ENCODE measurements at regions not wholly inside any gene's neighbourhood (a gene's known extent, or its start where the extent isn't known, plus 50 kb on each side); places are given as distances from the start of the nearest gene placed in this dataset.
"Not testable (repeated sequence)": the region's sequence is repeated elsewhere in the genome, so short reads cannot be mapped to it uniquely, and the experiment has no call there.

- Mint-ChIP-seq H3K9me3 (peaks cover 13 to 15% of the 10 kb centered on the region in 2 donors), H3K27me3 (no peaks in the 10 kb centered on the region), H3K4me3 (no peak overlapping the region), H3K4me1 (no peaks in the 10 kb centered on the region), H3K27ac (no peak overlapping the region), H3K36me3 (no peaks in the 10 kb centered on the region)
- ATAC-seq (replicated peaks) (no peak), DNase-seq (no peak)
Measured at GRCh38 chr13:64688893-64689677, 2541.1 kb downstream of the PCDH9 start.

- not testable (repeated sequence) for H3K36me3 Mint-ChIP-seq; H3K4me1 Mint-ChIP-seq; H3K27ac Mint-ChIP-seq; ATAC-seq (replicated peaks); DNase-seq; H3K9me3 Mint-ChIP-seq; H3K4me3 Mint-ChIP-seq; H3K27me3 Mint-ChIP-seq
Measured at GRCh38 chr13:64686536-64686935, 2543.6 kb downstream of the PCDH9 start.

DNA sequence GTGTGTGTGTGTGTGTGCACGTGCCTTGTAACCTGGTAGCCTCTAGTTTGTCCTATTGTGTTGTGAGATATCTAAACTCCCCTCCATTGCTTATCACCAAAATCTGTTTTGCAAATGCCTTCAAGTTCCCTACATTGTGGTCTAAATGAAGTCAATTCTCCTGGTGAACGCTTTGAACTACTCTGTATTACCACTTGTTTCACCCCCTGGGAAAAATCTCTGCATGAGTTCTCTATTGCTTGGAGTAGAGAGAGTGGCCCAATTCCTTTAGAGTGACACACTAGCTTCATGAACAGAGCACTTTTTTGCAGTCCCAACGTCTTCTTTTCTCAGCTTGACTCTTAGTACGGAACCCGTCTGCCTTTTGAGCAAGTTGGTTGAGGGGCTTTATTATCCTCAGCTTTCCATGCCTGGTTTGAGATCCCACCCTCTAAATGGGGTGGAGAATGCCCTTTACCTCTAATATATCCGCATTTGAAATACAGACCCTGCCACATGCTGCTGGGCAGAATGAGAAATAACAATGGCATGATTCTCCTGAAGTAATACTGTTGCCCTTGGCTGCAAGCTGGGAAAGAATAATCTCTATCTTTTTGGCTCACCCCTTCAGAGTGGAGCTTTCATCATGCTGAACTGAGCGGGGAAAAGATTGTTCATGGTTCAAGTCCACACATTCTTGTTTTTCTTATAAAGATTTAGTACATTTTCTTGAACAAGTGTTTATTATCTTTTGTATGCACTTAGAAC lies 2545.3 kb downstream of the PCDH9 start:
- Mint-ChIP-seq H3K27me3 (no peaks in the 10 kb centered on the region), H3K27ac (no peak overlapping the region)

DNA sequence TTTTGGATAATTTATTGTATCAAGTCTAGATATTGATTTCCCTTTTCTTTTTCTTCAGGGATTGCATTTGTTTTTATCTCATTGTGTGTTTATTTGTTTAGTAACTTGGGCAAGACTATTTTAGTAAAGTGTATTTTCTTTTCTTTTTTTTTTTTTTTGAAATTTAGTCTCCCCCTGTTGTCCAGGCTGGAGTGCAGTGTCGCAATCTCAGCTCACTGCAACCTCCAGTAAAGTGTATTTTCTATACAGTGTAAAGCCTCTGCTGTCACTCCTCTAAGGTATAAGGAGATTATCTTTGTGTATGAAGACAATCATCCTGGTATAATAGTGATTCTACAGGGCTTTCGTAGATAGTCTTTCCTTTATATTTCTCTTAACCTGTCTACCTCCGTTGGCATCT lies 2546.0 kb downstream of the PCDH9 start:
- no peak for DNase-seq
- no peak for ATAC-seq (replicated peaks)
- H3K36me3 Mint-ChIP-seq = no peaks in the 10 kb centered on the region
- no peak overlapping the region for H3K4me3 Mint-ChIP-seq
- H3K27ac Mint-ChIP-seq = no peak overlapping the region
- H3K9me3 Mint-ChIP-seq = peaks cover 7 to 10% of the 10 kb centered on the region in 2 donors
- H3K4me1 Mint-ChIP-seq = no peaks in the 10 kb centered on the region
- no peaks in the 10 kb centered on the region for H3K27me3 Mint-ChIP-seq

More for the DNA sequence above, 2545.3 kb downstream of the PCDH9 start:
- Mint-ChIP-seq H3K4me3 (no peak overlapping the region), H3K4me1 (no peaks in the 10 kb centered on the region), H3K36me3 (no peaks in the 10 kb centered on the region), H3K9me3 (peaks cover 7 to 10% of the 10 kb centered on the region in 2 donors)
- ATAC-seq (replicated peaks) (no peak), DNase-seq (no peak)

- Mint-ChIP-seq H3K4me3 (no peak overlapping the region), H3K27me3 (no peaks in the 10 kb centered on the region), H3K36me3 (no peaks in the 10 kb centered on the region), H3K4me1 (no peaks in the 10 kb centered on the region), H3K27ac (no peak overlapping the region), H3K9me3 (peaks cover 7 to 9% of the 10 kb centered on the region in 2 donors)
- ATAC-seq (replicated peaks) = no peak
- no peak for DNase-seq
Measured at GRCh38 chr13:64680739-64681138, 2549.4 kb downstream of the PCDH9 start.

GRCh38 chr13:64675255-64675892 lies 2554.8 kb downstream of the PCDH9 start:
- ATAC-seq (replicated peaks) (no peak), DNase-seq (no peak)
- Mint-ChIP-seq H3K27ac (no peak overlapping the region), H3K4me1 (no peaks in the 10 kb centered on the region), H3K36me3 (no peaks in the 10 kb centered on the region), H3K27me3 (no peaks in the 10 kb centered on the region), H3K4me3 (no peak overlapping the region), H3K9me3 (peaks cover 4 to 13% of the 10 kb centered on the region in 2 donors)

GRCh38 chr13:64674126-64674525 lies 2556.0 kb downstream of the PCDH9 start:
- ATAC-seq (replicated peaks) (no peak), DNase-seq (no peak)
- Mint-ChIP-seq H3K27ac (no peak overlapping the region), H3K9me3 (peaks cover 4 to 13% of the 10 kb centered on the region in 2 donors), H3K4me3 (no peak overlapping the region), H3K36me3 (no peaks in the 10 kb centered on the region), H3K27me3 (no peaks in the 10 kb centered on the region), H3K4me1 (no peaks in the 10 kb centered on the region)

GRCh38 chr13:64672751-64673150 lies 2557.4 kb downstream of the PCDH9 start:
- H3K27me3 Mint-ChIP-seq = no peaks in the 10 kb centered on the region
- no peak for ATAC-seq (replicated peaks)

DNA sequence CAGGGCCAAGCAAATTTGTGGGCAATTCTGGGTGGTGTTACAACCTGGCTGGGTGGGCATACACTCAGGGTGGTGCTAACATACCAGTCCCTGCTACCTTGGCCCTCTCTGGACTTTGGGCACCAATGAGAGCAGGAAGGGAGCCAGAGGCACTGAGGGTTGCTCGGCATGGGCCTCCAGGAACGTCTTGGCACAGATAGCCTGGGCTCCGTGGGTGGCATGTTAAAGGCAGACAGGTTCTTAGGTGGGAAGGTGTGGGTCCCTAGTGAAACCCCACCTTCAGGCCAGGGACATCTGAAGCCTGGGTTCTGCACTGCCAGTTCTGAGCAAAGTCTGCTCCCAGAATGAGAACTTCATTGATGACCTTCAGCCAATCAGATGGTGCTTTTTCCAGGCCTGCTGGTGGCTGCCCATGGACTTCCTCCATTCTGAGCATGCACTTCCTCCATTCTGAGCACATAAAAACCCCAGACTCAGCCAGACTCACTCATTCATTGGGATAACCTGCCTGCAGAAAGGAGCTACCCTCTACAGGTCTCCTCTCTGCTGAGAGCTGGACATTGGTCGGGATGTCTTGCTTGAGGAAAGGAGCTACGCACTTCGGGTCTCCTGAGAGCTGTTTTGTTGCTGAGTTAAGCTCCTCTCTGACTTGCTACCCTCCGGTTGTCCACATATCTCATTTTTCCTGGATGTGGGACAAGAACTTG lies 2567.1 kb downstream of the PCDH9 start:
- H3K4me3 Mint-ChIP-seq = no peak overlapping the region

More at GRCh38 chr13:64672751-64673150, 2557.4 kb downstream of the PCDH9 start:
- Mint-ChIP-seq H3K36me3 (no peaks in the 10 kb centered on the region), H3K27ac (no peak overlapping the region), H3K4me1 (no peaks in the 10 kb centered on the region), H3K4me3 (no peak overlapping the region), H3K9me3 (peaks cover 4 to 13% of the 10 kb centered on the region in 2 donors)
- DNase-seq = no peak

DNA sequence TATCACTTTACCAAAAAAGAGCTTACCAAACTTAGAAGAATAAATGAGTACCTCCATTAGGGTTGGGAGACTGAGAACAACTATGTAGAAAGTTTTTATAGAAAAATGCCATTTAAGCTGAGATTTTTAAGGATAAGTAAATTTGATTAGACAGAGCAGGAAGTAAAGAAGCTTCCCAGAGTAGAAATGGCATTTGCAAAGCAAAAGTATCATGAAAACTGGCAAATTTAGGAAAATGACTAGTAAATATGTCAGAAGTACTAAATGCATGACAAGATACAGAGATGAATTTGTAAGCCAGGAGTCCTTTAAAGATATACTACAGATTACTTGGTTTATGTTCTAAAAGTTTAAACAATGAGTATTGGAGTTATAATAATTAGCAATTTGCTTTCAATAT lies 2581.8 kb downstream of the PCDH9 start:
- Mint-ChIP-seq H3K4me3 (no peak overlapping the region), H3K27me3 (no peaks in the 10 kb centered on the region), H3K9me3 (no peaks in the 10 kb centered on the region), H3K27ac (no peak overlapping the region), H3K4me1 (no peaks in the 10 kb centered on the region), H3K36me3 (no peaks in the 10 kb centered on the region)
- no peak for ATAC-seq (replicated peaks)
- no peak for DNase-seq

More for the DNA sequence above, 2567.1 kb downstream of the PCDH9 start:
- Mint-ChIP-seq H3K27ac (no peak overlapping the region), H3K4me1 (no peaks in the 10 kb centered on the region), H3K9me3 (peaks cover 4 to 5% of the 10 kb centered on the region in 2 donors), H3K27me3 (no peaks in the 10 kb centered on the region), H3K36me3 (no peaks in the 10 kb centered on the region)
- no peak for DNase-seq
- no peak for ATAC-seq (replicated peaks)

DNA sequence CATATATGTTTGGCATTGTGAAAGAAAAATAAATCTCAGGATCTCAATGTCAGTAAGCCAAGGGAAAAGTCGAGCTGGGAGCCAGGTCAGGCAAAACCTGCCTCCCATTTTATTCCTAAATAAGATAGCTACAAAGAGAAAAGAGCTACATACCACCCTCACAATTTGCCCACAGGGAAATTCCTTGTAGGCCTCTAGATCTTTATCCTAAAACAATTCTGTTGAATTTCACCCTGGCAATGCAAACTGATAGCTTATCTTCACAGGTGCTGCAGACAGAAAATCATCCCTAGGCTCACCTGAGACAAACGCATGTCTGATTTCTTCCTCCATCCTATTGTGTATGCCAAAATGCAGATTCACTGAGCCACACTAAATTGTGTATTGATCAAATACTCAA lies 2587.1 kb downstream of the PCDH9 start:
- no peak overlapping the region for H3K4me3 Mint-ChIP-seq
- peaks cover 0 to 3% of the 10 kb centered on the region in 2 donors for H3K9me3 Mint-ChIP-seq
- no peak overlapping the region for H3K27ac Mint-ChIP-seq
- no peak for ATAC-seq (replicated peaks)
- H3K4me1 Mint-ChIP-seq = no peaks in the 10 kb centered on the region
- H3K36me3 Mint-ChIP-seq = no peaks in the 10 kb centered on the region
- no peak for DNase-seq
- H3K27me3 Mint-ChIP-seq = no peaks in the 10 kb centered on the region

DNA sequence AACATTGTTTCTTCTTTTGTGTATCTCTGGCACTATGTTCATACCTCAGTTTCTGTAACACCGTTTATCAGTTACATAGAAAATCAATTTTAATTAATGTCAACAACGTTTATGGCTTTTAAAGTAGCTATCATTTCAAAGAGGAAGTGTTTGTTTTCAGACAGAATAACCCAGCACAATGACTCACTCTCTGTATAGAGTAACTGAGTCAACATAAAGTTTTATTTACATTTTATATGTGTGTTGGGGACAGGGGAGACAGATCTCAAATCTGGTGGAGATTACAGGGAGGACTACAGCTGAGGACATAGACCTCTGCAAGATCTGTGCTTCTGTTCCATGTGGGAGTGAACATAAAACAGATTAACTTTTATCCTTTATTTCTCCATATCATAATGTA lies 2590.1 kb downstream of the PCDH9 start:
- Mint-ChIP-seq H3K4me3 (no peak overlapping the region), H3K27ac (no peak overlapping the region), H3K36me3 (no peaks in the 10 kb centered on the region), H3K27me3 (no peaks in the 10 kb centered on the region), H3K9me3 (peaks cover 0 to 4% of the 10 kb centered on the region in 2 donors), H3K4me1 (no peaks in the 10 kb centered on the region)
- no peak for ATAC-seq (replicated peaks)
- no peak for DNase-seq

DNA sequence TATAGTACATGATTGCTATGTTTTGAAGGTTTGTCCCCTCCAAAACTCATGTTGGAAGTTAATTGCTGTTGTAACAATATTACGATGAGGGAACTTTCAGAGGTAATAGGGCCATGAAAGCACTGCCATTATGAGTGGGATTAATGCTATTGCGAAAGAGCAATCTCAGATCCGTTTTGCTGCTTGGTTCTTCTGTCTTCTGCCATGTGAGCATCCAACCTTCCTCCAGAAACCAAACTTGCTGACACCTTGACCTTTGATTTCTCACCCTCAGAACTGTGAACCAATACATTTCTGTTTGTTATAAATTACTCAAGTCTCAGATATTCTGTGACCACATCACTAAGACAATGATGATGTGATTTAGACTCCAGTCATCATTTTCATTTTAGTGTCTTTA lies 2590.9 kb downstream of the PCDH9 start:
- DNase-seq (no peak), ATAC-seq (replicated peaks) (no peak)
- H3K27ac Mint-ChIP-seq = no peak overlapping the region
- H3K4me3 Mint-ChIP-seq = no peak overlapping the region
- H3K9me3 Mint-ChIP-seq = peaks cover 0 to 4% of the 10 kb centered on the region in 2 donors
- no peaks in the 10 kb centered on the region for H3K27me3 Mint-ChIP-seq
- H3K4me1 Mint-ChIP-seq = no peaks in the 10 kb centered on the region
- H3K36me3 Mint-ChIP-seq = no peaks in the 10 kb centered on the region

GRCh38 chr13:64633948-64634347 lies 2596.2 kb downstream of the PCDH9 start:
- Mint-ChIP-seq H3K36me3 (no peaks in the 10 kb centered on the region), H3K4me1 (no peaks in the 10 kb centered on the region), H3K9me3 (peaks cover 0 to 1% of the 10 kb centered on the region in 2 donors), H3K27ac (no peak overlapping the region), H3K4me3 (no peak overlapping the region), H3K27me3 (no peaks in the 10 kb centered on the region)
- DNase-seq = no peak
- no peak for ATAC-seq (replicated peaks)
